KMS-11 (cell line): ENCODE measurements at regions not wholly inside any gene's neighbourhood (a gene's known extent, or its start where the extent isn't known, plus 50 kb on each side); places are given as distances from the start of the nearest gene placed in this dataset.

Experiments
- H2AFZ ChIP-seq: fragments of 200-600 bp; sonication (generic); 2 replicates; pipeline ENCODE4 v1.6.1; 2016; ENCODE audit warnings: antibody characterized with exemption, mixed run types, low read depth
- H3K27ac ChIP-seq: fragments of 200-600 bp; sonication (generic); 2 replicates; pipeline ENCODE4 v1.6.1; 2016; ENCODE audit warnings: mild to moderate bottlenecking, mixed run types
- H3K27me3 ChIP-seq: fragments of 200-600 bp; sonication (generic); 2 replicates; pipeline ENCODE4 v1.6.1; 2017; ENCODE audit warnings: mild to moderate bottlenecking, low read depth, mixed run types, moderate library complexity; ENCODE audit not compliant: insufficient read depth
- H3K36me3 ChIP-seq: fragments of 200-600 bp; sonication (generic); 2 replicates; pipeline ENCODE4 v1.6.1; 2017; ENCODE audit warnings: mild to moderate bottlenecking, mixed run types; ENCODE audit not compliant: insufficient read depth
- H3K4me1 ChIP-seq: fragments of 200-600 bp; sonication (generic); 2 replicates; pipeline ENCODE4 v1.6.1; 2016; ENCODE audit warnings: mild to moderate bottlenecking, low read depth, mixed run types; ENCODE audit not compliant: poor library complexity, severe bottlenecking
- H3K4me2 ChIP-seq: fragments of 200-600 bp; sonication (generic); 2 replicates; pipeline ENCODE4 v1.7.0; 2016; ENCODE audit warnings: mild to moderate bottlenecking, mixed run types
- H3K4me3 ChIP-seq: fragments of 200-600 bp; sonication (generic); IDR thresholded peaks from 2 replicates; pipeline ENCODE4 v1.6.1; 2017; ENCODE audit warnings: low read depth, low read length, mixed read lengths; ENCODE audit not compliant: insufficient read depth
- H3K79me2 ChIP-seq: fragments of 200-600 bp; sonication (generic); 2 replicates; pipeline ENCODE4 v1.6.1; 2016; ENCODE audit warnings: low read depth, mixed run types; ENCODE audit not compliant: insufficient read depth
- H3K9ac ChIP-seq: fragments of 200-600 bp; sonication (generic); 2 replicates; pipeline ENCODE4 v1.6.1; 2016; ENCODE audit warnings: mild to moderate bottlenecking, mixed run types
- H4K20me1 ChIP-seq: fragments of 200-600 bp; sonication (generic); 2 replicates; pipeline ENCODE4 v1.6.1; 2016; ENCODE audit warnings: mild to moderate bottlenecking, mixed run types; ENCODE audit not compliant: insufficient read depth
- TF ChIP-seq, protein P1 (sequence below): fragments of 200-600 bp; sonication (generic); conservative IDR thresholded peaks from 2 replicates; pipeline ENCODE4 v1.6.1; 2017; ENCODE audit warnings: low read depth, mild to moderate bottlenecking, antibody characterized with exemption, low read length, moderate library complexity, mixed read lengths

GRCh38 chr2:62372824-62373223, 133.2 kb downstream of the TMEM17 start:
- no peaks in the 10 kb centered on the region for H4K20me1 ChIP-seq
- no peaks in the 10 kb centered on the region for H3K36me3 ChIP-seq
- no peaks in the 10 kb centered on the region for H3K27me3 ChIP-seq
- H3K9ac ChIP-seq: no peak overlapping the region
- TF ChIP-seq, protein P1, sequence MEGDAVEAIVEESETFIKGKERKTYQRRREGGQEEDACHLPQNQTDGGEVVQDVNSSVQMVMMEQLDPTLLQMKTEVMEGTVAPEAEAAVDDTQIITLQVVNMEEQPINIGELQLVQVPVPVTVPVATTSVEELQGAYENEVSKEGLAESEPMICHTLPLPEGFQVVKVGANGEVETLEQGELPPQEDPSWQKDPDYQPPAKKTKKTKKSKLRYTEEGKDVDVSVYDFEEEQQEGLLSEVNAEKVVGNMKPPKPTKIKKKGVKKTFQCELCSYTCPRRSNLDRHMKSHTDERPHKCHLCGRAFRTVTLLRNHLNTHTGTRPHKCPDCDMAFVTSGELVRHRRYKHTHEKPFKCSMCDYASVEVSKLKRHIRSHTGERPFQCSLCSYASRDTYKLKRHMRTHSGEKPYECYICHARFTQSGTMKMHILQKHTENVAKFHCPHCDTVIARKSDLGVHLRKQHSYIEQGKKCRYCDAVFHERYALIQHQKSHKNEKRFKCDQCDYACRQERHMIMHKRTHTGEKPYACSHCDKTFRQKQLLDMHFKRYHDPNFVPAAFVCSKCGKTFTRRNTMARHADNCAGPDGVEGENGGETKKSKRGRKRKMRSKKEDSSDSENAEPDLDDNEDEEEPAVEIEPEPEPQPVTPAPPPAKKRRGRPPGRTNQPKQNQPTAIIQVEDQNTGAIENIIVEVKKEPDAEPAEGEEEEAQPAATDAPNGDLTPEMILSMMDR: no peak
- no peak overlapping the region for H3K4me3 ChIP-seq
- no peak overlapping the region for H3K27ac ChIP-seq
- no peak overlapping the region for H3K4me2 ChIP-seq
- H2AFZ ChIP-seq: no peak overlapping the region
- no peaks in the 10 kb centered on the region for H3K79me2 ChIP-seq
- H3K4me1 ChIP-seq: no peaks in the 10 kb centered on the region

DNA sequence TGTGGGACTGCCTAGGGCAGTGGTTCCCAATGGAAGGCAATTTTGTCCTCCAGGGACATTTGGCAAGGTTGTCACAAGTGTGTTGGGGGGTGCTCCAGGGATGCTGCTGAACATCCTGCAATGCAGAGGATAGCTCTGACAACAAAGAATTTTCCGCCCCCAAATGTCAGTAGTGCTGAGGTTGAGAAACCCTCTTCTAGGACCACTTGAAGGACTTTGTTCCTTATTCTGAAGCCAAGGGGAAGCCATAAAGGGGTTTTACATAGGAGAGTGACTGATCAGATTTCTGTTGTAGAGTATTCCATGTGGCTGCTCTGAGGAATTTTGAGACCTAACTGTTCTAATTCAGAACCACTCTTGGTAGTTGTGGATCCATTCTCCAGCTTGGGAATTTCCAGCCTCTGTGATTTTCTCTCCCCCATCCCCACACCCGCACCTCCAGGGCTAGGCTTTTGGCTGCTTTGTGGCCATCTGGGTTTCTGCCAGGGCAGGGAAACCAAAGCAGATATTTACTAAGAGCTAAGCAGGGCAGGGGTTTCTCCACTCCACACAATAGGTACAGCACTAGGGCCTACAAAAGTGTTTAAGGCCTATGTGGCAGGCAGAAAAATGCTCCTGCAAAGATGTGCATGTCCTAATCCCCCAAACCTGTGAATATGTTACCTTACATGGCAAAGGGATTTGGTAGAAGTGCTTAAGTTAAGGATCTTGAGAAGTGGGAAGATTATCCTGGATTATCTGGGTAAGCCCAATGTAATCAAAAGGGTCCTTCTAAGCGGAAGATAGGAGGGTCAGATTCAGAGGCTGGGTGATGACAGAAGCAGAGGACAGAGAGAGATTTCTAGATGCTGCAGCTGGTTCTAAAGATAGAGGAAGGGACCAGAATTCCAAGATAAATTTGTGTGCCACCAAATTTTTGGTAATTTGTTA, 135.4 kb downstream of the TMEM17 start:
- no peak overlapping the region for H3K4me2 ChIP-seq
- H3K4me1 ChIP-seq: no peaks in the 10 kb centered on the region
- H3K36me3 ChIP-seq: no peaks in the 10 kb centered on the region
- no peaks in the 10 kb centered on the region for H3K79me2 ChIP-seq
- no peaks in the 10 kb centered on the region for H4K20me1 ChIP-seq
- H3K27ac ChIP-seq: no peak overlapping the region
- TF ChIP-seq, protein P1: no peak
- no peak overlapping the region for H3K9ac ChIP-seq
- H2AFZ ChIP-seq: no peak overlapping the region
- H3K4me3 ChIP-seq: no peak overlapping the region
- H3K27me3 ChIP-seq: no peaks in the 10 kb centered on the region

DNA sequence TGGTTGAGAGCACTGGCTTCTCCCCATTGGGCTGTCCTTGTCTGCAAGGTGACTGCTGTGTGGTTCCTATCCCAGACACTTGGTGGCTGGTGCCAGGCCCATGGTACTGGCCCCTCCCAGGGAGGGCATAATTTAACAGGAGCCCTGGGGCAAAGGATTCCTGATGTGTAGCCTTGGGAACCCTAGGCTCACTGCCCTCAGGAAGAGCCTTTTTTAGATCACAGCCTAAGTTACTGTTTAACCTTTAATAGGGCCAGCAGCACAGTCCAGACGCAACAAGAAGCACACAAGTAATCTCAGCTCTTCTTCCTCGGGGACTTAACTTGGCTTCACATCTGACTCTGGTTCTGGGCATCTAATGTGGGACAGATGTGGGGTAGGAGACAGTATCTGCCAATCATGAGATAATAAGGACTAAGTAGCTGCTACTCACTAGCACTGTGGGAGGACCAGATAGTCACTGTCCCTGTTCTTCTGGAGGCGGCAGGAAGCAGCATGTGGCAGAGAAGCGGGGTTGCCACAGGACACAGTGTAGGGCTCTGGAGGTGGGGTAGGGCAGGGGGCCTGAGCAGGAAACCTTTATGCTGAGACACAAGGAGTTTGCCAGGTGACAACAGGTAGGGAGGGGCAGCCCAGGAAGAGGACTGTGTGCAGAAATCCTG, 136.3 kb downstream of the TMEM17 start:
- Histone ChIP-seq H3K27me3 (no peaks in the 10 kb centered on the region), H4K20me1 (no peaks in the 10 kb centered on the region), H3K79me2 (no peaks in the 10 kb centered on the region), H2AFZ (no peak overlapping the region), H3K27ac (no peak overlapping the region), H3K4me2 (no peak overlapping the region), H3K4me1 (no peaks in the 10 kb centered on the region), H3K36me3 (no peaks in the 10 kb centered on the region), H3K9ac (no peak overlapping the region), H3K4me3 (no peak overlapping the region)
- TF ChIP-seq, protein P1: no peak

GRCh38 chr2:62364791-62365528, 141.0 kb downstream of the TMEM17 start:
- Histone ChIP-seq H3K4me3 (no peak overlapping the region), H3K4me2 (no peak overlapping the region), H3K27me3 (no peaks in the 10 kb centered on the region), H3K36me3 (no peaks in the 10 kb centered on the region), H3K79me2 (no peaks in the 10 kb centered on the region), H3K27ac (no peak overlapping the region), H3K9ac (no peak overlapping the region), H2AFZ (no peak overlapping the region), H4K20me1 (no peaks in the 10 kb centered on the region), H3K4me1 (no peaks in the 10 kb centered on the region)
- TF ChIP-seq, protein P1: no peak
